GM18519 (cell line): ENCODE measurements at regions not wholly inside any gene's neighbourhood (a gene's known extent, or its start where the extent isn't known, plus 50 kb on each side); places are given as distances from the start of the nearest gene placed in this dataset.
"Not testable (repeated sequence)": the region's sequence is repeated elsewhere in the genome, so short reads cannot be mapped to it uniquely, and the experiment has no call there.

ENCODE experiments used
- ATAC-seq: cut with Tn5 transposase; IDR thresholded peaks from one replicate; pipeline ENCODE4 v1.9.1; 2021; ENCODE audit warnings: mild to moderate bottlenecking, moderate library complexity; ENCODE audit not compliant: unreplicated experiment, low FRiP score

GRCh38 chr14:65153101-65153500, 50.8 kb upstream of the MAX start:
- no peak for ATAC-seq

GRCh38 chr14:65156568-65157366, 54.5 kb upstream of the MAX start:
- peak; percentile 53 for ATAC-seq

GRCh38 chr14:65159281-65160062, 57.2 kb upstream of the MAX start:
- peak; percentile 73 for ATAC-seq

GRCh38 chr14:65160091-65160490, 57.8 kb upstream of the MAX start:
- ATAC-seq, result no peak

DNA sequence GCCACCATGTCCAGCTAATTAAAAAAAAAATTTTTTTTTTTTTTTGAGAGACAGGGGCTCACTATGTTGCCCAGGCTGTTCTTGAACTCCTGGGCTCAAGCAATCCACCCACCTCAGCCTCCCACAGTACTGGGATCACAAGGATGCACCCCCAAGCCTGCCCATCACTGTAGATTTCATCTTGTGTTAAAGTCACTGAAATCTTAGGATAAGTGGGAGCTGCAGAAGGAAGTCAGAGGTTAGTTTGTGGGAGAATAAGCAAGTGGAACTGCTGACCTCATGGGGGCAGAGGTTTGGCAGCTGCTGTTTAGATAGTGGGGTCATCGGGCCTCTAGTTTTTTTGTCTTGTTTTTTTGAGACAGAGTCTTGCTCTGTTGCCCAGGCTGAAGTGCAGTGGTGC, 59.7 kb upstream of the MAX start:
- no peak for ATAC-seq

- no peak for ATAC-seq
These were observed 61.9 kb upstream of the MAX start for GRCh38 chr14:65164068-65164824.

GRCh38 chr14:65164825-65165135, 62.5 kb upstream of the MAX start:
- ATAC-seq, result no peak

- no peak for ATAC-seq
These were observed 64.8 kb upstream of the MAX start for GRCh38 chr14:65167072-65167645.

DNA sequence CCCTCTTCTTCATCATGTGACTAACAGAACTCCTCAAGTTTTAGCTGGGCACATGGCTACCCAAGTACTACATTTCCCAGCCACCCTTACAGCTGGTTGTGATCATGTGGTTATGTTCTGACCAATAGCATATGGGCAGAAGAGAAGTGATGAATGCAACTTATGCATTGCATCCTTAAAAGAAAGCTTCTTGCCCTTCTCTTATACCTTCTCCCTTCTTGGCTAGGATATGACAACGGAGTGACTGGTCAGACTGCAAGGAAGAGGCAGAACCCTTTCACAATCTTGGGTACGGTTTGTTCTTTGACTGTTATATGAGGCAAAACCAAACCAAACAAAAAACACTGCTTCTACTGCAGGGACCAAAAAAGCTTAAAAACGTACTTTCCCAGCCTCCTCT, 66.5 kb upstream of the MAX start:
- ATAC-seq, result no peak

DNA sequence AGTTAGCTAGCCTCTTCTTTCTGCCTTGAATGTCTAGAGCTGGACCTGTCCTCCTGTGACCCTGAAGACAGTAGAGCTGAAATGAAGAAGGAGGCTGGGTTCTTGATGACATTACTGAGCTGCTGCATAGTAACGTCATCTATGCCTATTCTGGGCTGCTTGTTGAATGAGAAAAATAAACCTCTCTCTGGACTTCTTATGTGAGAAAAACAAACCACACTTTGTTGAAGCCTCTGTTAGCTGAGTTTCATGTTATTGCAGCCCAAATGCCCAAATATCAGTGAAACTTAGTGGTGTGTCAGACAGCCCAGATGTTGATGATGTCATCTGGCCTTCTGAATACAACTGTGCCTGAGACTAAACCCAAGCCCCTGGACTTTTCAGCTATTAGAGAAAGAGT, 67.0 kb upstream of the MAX start:
- ATAC-seq, result peak; percentile 87

DNA sequence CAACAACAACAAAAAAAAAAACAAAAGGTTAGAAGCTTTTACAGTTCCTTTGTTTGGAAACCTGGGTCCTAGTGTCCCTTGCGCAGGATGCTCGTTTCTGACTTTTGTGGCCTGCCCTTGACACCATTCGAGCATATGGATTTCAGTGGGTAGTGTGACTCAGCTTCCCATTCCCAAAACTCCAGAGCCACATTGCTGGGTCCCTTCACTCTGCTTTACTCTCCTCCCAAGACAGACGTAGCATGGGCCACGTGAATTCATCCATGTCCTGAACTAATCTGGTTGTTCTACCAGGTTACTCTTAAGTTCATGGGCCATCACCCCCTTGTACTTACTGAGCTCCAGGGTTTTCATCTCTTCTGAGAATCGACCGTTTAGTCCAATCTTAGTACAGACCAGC, 68.0 kb upstream of the MAX start:
- ATAC-seq, result no peak

GRCh38 chr14:65170768-65171507, 68.6 kb upstream of the MAX start:
- no peak for ATAC-seq

DNA sequence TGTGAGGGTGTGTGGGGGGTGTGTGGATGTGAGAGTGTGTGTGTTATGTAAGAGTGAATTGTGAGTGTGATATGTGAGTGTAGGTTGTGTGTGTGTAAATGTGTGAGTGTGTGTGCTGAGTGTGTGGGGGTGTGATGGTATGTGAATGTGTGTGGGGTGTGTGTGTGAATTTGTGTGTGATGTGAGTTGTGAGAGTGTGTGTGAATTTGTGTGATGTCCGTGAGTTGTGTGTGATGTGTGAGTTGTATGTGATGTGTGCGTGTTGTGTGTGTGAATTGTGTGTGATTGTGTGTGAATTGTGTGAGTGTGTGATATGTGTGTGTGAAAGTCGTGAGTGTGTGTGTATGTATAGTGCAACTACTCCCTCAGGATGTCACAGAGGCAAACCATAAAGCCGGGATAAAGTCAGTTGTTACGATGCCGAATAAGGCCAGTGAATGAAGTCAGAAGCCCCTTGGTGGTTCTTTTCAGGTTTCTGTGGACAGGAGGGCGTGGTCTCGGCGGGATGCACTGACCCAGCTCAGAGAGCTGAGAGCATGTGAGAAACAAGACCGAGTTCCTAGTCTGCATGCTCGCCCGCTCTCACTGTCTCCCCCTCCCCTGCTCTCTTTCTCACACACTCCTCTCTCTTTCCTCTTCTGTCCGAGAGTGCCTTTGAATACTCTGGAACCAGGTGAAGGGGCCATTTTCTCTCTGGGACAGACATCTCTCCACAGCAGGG, 71.8 kb upstream of the MAX start:
- no peak for ATAC-seq

GRCh38 chr14:65174783-65175182, 72.5 kb upstream of the MAX start:
- ATAC-seq, result no peak

GRCh38 chr14:65177551-65177950, 75.2 kb upstream of the MAX start:
- ATAC-seq, result no peak

DNA sequence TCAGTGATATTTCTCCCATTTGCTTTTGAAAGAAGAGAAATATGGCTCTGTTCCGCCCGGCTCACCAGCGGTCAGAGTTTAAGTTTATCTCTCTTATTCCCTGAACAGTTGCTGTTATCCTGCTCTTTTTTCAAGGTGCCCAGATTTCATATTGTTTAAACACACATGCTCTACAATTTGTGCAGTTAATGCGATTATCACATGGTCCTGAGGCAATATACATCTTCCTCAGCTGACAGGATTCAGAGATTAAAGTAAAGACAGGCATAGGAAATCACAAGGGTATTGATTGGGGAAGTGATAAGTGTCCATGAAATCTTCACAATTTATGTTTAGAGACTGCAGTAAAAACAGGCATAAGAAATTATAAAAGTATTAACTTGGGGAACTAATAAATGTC, 76.9 kb upstream of the MAX start:
- ATAC-seq, result not testable (repeated sequence)

- ATAC-seq, result peak; percentile 88
These were observed 77.8 kb upstream of the MAX start for GRCh38 chr14:65179918-65180724.

GRCh38 chr14:65180725-65181025, 78.4 kb upstream of the MAX start:
- ATAC-seq, result no peak
